ENCODE measurements at regions not wholly inside any gene's neighbourhood (a gene's known extent, or its start where the extent isn't known, plus 50 kb on each side); places are given as distances from the start of the nearest gene placed in this dataset.

DNA sequence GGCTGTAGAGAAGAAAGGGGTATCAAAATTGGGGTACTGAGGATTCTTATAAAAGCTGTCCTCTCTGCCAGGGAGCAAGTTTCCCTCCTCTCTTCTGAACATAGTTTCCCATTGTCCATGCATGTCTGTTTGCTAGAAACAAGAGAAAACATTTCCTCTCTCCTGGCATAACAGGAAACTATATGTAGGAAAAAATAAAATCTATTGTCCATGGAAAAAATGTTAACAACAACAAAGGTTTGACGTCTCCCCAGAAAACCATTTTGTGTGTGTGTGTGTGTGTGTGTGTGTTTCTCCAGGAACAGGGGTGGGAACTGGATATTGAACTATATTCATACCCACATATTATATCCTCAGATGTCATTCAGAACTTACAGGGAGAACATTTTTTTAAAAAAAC lies 107.2 kb downstream of the GASK1B start:
- TF ChIP-seq, protein P1, sequence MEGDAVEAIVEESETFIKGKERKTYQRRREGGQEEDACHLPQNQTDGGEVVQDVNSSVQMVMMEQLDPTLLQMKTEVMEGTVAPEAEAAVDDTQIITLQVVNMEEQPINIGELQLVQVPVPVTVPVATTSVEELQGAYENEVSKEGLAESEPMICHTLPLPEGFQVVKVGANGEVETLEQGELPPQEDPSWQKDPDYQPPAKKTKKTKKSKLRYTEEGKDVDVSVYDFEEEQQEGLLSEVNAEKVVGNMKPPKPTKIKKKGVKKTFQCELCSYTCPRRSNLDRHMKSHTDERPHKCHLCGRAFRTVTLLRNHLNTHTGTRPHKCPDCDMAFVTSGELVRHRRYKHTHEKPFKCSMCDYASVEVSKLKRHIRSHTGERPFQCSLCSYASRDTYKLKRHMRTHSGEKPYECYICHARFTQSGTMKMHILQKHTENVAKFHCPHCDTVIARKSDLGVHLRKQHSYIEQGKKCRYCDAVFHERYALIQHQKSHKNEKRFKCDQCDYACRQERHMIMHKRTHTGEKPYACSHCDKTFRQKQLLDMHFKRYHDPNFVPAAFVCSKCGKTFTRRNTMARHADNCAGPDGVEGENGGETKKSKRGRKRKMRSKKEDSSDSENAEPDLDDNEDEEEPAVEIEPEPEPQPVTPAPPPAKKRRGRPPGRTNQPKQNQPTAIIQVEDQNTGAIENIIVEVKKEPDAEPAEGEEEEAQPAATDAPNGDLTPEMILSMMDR (IDR thresholded peaks at IDR 0.05; ENCODE audit: insufficient read depth, low read length, poor library complexity, severe bottlenecking): no peak
- TF ChIP-seq EZH2phosphoT487 (conservative IDR thresholded peaks at IDR 0.05; ENCODE audit: low read length): no peak

Data from SU-DHL-6 (cell line).